ENCODE measurements at regions not wholly inside any gene's neighbourhood (a gene's known extent, or its start where the extent isn't known, plus 50 kb on each side); places are given as distances from the start of the nearest gene placed in this dataset.
A peak's percentile ranks its signal among the peaks of the same experiment; 100 is the strongest.

GRCh38 chr6:148221196-148221979 is 121.2 kb upstream of the SASH1 start:
- H3K27me3 Mint-ChIP-seq (ENCODE audit: low read depth in 3 of 3), result peaks cover 9 to 23% (median 10%) of the 10 kb centered on the region in 3 donors
- Histone ChIP-seq H3K79me2 (ENCODE audit: insufficient read depth, low read length) (no peaks in the 10 kb centered on the region), H3K27ac (ENCODE audit: low read depth in 1 of 2, low read length in 2 of 2) (no peak overlapping the region), H3K9ac (ENCODE audit: insufficient read depth, low read length, poor library complexity, severe bottlenecking) (no peak overlapping the region), H4K20me1 (ENCODE audit: insufficient read depth, low read length) (no peaks in the 10 kb centered on the region), H3K4me3 (replicated peaks in 1 of 3; ENCODE audit: low read depth in 2 of 3, low read length in 3 of 3) (no peak overlapping the region), H3K9me3 (replicated peaks in 1 of 2; ENCODE audit: control insufficient read depth in 1 of 2, insufficient read depth in 1 of 2, low read length in 2 of 2) (no peaks in the 10 kb centered on the region), H3K36me3 (replicated peaks in 1 of 2; ENCODE audit: control insufficient read depth in 1 of 2, insufficient read depth in 2 of 2, low read length in 2 of 2) (no peaks in the 10 kb centered on the region), H3K4me2 (replicated peaks; ENCODE audit: extremely low read depth, low read length, poor library complexity, severe bottlenecking) (no peak overlapping the region), H3K27me3 (ENCODE audit: control insufficient read depth in 2 of 2, insufficient read depth in 2 of 2, low read length in 2 of 2) (peaks cover 2 to 21% of the 10 kb centered on the region in 2 donors), H2AFZ (ENCODE audit: insufficient read depth, low read depth, low read length, poor library complexity, severe bottlenecking) (no peak overlapping the region), H3K4me1 (ENCODE audit: control insufficient read depth in 1 of 2, insufficient read depth in 2 of 2, low read length in 2 of 2) (no peaks in the 10 kb centered on the region)
- H3K36me3 Mint-ChIP-seq, result no peaks in the 10 kb centered on the region
- peak overlapping the region in 1 of 2 donors; percentile 40 for H3K4me3 Mint-ChIP-seq
- H3K27ac Mint-ChIP-seq, result no peak overlapping the region
- 67% methylated on average over 2 of the region's 6 CpGs for WGBS (ENCODE audit: insufficient coverage)
- no peak for TF ChIP-seq CTCF (IDR thresholded peaks at IDR 0.05)
- no peak for DNase-seq
- no peaks in the 10 kb centered on the region for H3K4me1 Mint-ChIP-seq
- H3K9me3 Mint-ChIP-seq, result peaks cover 0 to 2% (median 0%) of the 10 kb centered on the region in 7 donors
- intact Hi-C loops (cut with micrococcal nuclease), result no loop called here

GRCh38 chr6:148222376-148222775 is 120.3 kb upstream of the SASH1 start:
- Histone ChIP-seq H3K79me2 (ENCODE audit: insufficient read depth, low read length) (no peaks in the 10 kb centered on the region), H4K20me1 (ENCODE audit: insufficient read depth, low read length) (no peaks in the 10 kb centered on the region), H3K4me2 (replicated peaks; ENCODE audit: extremely low read depth, low read length, poor library complexity, severe bottlenecking) (no peak overlapping the region), H3K4me1 (ENCODE audit: control insufficient read depth in 1 of 2, insufficient read depth in 2 of 2, low read length in 2 of 2) (no peaks in the 10 kb centered on the region), H3K36me3 (replicated peaks in 1 of 2; ENCODE audit: control insufficient read depth in 1 of 2, insufficient read depth in 2 of 2, low read length in 2 of 2) (no peaks in the 10 kb centered on the region), H2AFZ (ENCODE audit: insufficient read depth, low read depth, low read length, poor library complexity, severe bottlenecking) (no peak overlapping the region), H3K9me3 (replicated peaks in 1 of 2; ENCODE audit: control insufficient read depth in 1 of 2, insufficient read depth in 1 of 2, low read length in 2 of 2) (no peaks in the 10 kb centered on the region), H3K27me3 (ENCODE audit: control insufficient read depth in 2 of 2, insufficient read depth in 2 of 2, low read length in 2 of 2) (peaks cover 2 to 21% of the 10 kb centered on the region in 2 donors), H3K4me3 (replicated peaks in 1 of 3; ENCODE audit: low read depth in 2 of 3, low read length in 3 of 3) (no peak overlapping the region), H3K9ac (ENCODE audit: insufficient read depth, low read length, poor library complexity, severe bottlenecking) (no peak overlapping the region), H3K27ac (ENCODE audit: low read depth in 1 of 2, low read length in 2 of 2) (no peak overlapping the region)
- H3K36me3 Mint-ChIP-seq, result no peaks in the 10 kb centered on the region
- H3K4me3 Mint-ChIP-seq, result no peak overlapping the region
- no peak for TF ChIP-seq CTCF (IDR thresholded peaks at IDR 0.05)
- no peak overlapping the region for H3K27ac Mint-ChIP-seq
- H3K27me3 Mint-ChIP-seq (ENCODE audit: low read depth in 3 of 3), result peaks cover 7 to 16% (median 15%) of the 10 kb centered on the region in 3 donors
- H3K9me3 Mint-ChIP-seq, result peaks cover 0 to 2% (median 0%) of the 10 kb centered on the region in 7 donors
- no peak for DNase-seq
- intact Hi-C loops (cut with micrococcal nuclease), result no loop called here
- no peaks in the 10 kb centered on the region for H3K4me1 Mint-ChIP-seq
- WGBS (ENCODE audit: insufficient coverage), result 79% methylated on average over 2 of the region's 3 CpGs
